NCI-H748 (cell line): ENCODE measurements at regions not wholly inside any gene's neighbourhood (a gene's known extent, or its start where the extent isn't known, plus 50 kb on each side); places are given as distances from the start of the nearest gene placed in this dataset.
A peak's percentile ranks its signal among the peaks of the same experiment; 100 is the strongest.

Source experiments
- DNase-seq: peaks from one replicate; lab custom pipeline; 2025; ENCODE audit not compliant: unreplicated experiment; lab: John Stamatoyannopoulos, UW

DNA sequence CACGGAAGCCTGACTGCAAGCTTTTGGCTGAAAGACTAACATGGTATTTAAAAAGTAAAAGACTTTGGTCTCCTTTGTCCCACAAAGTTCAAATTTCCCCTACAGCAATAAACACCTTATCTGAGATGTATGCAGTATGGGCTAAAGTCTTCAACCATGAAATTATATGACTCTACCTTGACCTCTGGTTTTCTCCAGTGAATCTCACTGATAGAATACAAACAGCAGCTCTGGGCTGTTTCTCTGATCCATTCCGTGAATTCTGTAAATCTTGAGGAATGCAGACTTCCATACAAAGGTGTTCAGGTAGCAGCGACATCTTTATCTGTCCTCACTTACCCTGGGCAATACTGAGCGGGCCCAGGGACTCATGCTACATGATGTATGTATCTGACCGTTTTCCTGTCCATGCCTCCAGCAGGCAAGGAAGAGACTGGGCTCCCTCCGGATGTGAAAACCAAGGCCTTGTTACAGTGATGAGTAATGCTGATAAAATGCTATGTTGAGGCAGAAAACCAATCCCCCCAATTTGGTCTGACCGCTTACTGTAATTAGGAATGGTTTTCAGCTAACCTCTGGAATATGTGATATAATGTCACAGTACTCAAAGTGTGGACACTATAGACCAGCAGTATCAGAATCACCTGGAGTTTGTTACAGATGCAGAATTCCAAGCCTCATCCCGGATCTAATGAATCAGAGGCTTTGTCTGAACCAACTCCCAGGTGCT is 589.8 kb downstream of the HS3ST4 start:
- DNase-seq, result no peak

DNA sequence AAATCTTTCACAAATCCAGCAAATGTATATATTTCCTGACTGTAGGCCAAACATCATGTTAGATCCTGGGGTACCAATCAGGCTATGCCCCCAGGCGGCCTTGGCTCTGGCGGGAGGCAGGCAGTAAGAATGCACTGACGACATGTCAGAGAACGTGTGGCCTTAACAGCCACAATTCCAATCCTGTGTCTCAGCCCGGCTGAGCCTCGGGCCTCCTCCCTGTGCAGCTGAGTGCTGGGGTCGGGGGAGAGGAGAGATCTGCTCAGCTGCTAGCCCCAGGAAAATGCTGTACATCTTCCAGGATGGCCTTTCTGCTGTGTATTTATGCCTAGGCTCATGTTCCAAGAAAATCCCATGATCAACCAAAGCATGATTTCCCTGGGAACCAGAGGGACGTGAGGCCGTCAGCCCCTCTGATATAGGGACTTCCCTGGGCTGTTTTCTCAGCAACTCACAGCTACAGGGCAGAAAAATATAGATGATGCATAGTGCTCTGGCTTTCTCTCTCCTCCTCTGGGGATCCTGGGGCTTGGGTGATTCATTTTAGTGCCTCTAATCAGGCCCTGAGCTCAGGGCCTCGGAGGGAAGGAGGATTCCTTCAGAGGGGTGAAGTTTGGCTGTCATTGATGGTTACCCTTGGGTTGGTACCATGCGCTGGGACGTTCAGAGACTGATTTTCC is 604.0 kb downstream of the HS3ST4 start:
- DNase-seq, result no peak

DNA sequence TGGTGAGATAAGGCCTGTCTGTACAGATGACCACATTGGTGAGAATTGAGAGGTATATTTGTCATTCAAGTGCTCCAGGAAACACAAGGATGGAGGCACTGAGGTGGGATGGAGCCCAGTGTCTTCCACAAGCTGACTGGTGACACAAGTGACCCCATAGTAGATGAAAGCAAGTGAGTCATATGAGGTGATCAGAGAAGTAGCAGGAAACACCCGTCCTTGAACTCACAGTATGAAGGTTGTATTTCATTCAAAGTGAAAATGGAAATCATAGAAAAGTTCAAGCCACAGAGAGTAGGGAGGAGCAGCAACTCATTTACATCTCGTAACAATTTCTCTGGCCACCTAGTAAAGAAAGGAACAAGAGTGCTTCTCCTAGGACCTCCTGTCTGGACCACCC is 609.8 kb downstream of the HS3ST4 start:
- no peak for DNase-seq

DNA sequence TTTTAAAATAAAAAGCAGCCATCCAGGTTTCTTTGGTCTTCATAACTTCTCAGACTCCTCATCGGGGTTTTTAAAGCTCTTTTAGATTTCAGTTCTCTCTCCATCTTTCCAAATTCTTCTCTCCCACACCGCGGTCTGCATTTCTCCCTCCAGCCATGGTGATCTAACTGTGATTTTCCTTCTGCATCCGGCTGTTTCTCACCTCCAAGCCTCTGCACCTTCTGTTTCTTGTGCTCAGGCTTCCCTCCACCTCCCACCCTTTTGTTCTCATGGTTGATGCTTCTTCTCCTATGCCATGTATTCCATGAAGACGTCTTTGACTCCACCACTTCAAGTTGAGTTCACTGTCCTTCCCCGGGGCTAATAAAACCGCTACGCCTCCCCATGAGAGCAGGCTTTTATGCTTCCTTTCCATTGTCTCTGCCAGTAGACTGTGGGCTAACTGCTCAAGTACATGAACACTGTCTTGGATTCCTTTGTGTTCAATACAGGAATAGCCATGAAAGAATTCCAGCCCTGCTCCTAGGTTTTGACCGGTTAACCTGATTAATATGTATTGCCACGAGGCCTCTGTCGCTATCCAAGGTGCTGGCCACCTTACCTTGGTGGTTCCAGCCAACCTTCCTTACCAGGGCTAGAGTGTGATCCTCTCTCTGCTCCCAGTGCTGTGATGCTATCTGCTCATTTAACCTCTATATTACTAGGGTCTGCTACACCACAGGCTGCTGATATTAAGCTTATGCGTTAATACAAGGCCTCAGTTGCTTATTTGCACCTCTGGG is 625.1 kb downstream of the HS3ST4 start:
- no peak for DNase-seq

DNA sequence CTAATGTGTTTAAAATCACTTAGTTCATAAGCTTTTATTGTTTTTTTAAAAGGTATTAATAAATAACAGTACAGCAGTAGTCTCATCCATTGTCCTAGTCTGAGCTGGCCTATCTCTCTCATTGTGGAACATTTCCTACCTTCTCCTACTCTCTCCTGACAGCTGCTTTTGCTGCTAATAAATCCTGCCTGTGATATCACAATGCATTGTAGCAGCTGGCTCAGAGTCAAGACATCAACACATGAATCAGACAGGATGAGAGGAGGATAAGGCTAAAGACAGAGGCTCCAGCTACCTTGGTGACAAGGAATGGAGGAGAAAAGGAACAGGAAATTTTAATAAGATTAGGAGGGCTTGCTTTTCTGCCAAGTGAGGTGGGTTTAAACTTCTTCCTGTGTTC is 626.1 kb downstream of the HS3ST4 start:
- peak; percentile 12 for DNase-seq

DNA sequence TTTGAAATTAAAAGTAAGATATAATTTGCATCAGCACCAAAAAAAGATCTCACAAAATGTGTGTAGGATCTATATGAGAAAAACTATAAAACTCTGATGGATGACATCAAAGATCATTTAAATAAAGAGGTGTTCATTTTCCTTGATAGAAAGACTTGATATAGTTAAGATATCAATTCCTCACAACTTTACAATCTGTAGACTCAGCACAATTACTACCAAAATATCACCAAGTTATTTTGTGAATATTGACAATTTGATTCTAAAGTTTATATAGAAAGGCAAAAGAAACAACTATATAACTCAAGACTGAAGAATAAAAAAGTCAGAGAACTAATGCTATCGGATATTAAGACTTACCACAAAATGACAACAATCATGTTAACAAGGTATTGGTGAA is 638.9 kb downstream of the HS3ST4 start:
- DNase-seq, result no peak

DNA sequence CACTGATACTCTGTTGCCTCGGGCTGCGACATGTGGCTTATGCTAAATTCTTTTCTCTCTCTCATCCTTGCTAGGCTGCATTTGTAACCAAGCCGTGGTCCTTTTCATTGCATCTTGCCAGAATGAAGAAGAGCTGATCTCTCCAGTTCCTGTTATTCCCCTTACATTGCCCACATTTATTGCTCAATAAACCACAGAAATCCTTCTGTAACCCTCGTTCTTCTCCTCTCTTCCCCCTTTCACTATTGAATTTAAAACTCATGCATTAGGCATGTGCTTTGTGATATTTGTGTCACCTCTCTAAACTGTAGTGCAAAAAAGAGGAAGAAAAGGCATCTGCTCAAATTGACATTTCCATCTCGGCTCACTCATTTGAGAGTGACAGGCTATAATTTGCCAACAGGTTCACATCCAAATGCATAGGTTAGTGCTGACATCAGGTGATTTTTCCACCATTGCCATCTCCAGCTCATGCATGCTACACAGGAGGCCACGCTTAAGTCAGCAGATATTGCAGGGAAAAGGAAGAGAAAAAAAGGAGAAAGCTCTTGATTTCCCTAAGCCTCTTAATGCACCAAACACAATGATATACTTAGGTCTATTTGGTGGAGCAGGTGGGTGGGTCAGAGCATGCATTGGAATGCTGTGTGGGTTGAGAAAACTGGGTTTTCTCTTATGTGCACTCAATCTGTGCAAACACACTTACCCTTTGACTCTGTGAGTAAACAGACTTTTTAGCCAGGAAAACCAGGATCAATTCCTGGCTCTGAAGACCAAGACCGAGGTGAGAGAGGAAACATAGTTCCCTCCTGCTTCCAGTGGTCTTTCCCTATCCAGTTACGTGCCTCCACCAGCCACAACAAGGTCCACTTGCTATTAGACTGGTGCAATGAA is 642.7 kb downstream of the HS3ST4 start:
- no peak for DNase-seq

DNA sequence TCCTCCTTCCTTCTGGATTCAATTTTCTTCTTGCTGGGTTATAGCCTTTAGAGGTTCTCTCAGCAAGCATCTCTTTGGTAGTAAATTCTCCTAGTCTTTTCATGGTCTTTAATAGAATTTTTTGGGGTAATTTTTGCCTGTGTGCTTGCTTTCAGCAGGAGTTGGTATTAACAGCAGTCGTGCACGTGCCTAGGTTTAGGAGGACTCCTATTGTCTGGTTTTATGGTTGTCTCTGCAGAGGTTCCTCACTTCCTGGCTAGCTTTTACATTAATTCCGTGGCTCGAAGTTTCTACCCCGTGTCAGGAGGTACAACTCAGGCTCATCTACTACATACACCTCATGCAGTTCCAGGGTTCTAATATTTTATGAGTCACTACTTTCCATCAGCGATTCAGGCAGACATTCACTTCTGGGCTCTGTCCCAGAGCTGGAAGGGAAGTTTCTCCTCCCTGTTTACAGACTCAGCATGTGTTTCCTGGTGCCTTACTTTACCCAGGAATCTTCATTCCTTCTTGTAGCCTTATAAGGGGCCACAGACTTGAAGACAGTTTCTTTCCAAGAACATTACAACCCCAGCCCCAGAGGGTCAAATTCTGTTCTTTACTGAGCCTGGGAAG is 643.6 kb downstream of the HS3ST4 start:
- no peak for DNase-seq

DNA sequence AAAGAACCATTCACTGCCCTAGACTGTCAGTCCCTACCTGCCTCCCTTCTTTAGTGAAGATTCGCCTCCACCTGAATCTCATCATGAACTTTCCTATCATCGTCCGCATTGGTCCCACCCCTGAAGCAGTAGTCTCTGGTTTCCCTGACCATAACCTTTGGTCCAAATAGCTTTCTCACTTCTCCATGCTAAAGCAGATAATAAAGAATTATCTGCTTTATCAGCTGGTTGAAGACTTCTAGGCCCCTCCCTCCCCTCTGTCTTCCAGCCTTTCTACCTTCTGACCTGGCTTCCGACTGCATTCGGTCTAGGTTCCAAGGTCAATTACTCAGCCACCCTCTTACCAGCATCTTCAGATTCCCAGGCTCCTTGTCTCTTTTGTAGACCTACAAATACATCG is 650.9 kb downstream of the HS3ST4 start:
- DNase-seq, result no peak

DNA sequence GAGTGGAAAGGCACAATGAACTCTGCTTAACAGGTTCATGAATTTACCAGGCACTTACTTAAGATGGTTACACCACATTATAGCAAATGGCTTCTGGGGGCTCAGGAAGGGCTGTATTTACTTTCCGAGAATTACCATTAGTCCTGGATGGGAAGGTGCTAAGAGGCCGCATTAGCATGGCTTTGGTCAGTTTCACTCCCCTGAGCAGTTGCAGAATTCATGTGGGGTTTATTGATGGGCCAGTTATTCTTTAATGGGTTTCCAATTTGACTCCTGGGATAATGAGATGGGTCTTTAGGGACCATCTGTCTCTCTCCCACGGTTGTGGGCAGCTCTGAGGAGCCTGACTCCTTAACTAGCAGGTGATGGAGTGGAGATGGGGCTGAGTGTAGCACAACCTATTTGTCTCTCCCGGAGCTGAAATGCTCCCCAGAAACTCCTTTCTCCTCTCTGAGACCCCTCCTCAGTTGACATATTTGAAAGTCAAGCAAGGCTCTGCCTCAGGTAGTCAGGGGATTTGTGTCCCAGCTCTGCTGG is 652.5 kb downstream of the HS3ST4 start:
- DNase-seq, result peak; percentile 83

DNA sequence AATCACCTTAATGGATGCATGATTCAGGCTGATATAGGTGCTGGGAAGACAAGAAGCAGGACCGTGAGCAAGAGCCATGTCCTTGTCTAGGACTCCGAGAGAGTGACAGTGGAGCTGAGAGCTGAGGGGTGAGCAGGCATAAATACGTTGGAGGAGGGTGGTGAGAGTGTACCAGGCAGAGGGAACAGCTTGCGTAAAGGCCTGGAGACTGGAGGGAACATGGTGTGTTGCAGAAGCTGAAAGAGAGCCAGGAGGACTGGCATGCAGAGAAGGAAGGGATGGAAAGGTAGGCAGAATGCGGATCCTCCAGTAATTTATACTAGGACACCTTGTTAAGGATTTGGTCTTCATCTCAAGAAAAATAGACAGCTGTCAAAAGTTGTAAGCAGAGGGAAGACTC is 653.2 kb downstream of the HS3ST4 start:
- DNase-seq, result no peak

DNA sequence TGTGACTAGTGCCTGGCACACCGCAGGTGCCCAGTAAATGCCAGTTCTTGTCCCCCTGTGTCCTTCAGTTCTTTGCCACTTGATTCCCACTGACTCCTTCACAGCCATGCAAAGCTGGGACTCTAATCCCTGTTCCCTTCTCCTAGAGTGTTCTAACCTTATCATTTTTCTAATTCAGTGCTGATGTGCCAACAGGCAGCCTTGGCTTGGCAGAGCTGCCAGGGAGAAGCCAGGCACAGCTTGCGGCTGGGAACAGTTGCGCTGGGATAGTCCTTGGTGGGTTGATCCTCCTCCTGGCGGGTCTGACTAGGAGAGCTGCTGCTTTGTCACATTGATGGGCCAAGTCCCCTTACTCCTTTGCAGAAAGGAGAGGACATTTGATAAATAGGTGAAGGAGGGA is 654.2 kb downstream of the HS3ST4 start:
- DNase-seq, result no peak

DNA sequence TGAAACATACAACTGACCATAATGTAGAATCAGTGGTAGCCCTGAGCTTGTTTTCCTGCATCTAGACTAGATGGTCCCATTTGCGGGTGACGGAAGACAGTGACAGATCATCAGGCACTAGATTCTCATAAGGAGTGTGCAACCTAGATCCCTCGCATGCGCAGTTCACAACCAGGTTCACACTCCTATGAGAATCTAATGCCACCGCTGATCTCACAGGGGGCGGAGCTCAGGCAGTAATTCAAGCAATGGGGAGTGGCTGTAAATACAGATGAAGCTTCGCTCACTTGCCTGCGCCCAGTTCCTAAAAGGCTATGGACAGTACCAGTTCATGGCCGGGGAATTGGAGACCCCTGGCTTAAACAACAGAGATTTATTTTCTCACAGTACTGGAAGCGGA is 656.3 kb downstream of the HS3ST4 start:
- DNase-seq, result no peak

DNA sequence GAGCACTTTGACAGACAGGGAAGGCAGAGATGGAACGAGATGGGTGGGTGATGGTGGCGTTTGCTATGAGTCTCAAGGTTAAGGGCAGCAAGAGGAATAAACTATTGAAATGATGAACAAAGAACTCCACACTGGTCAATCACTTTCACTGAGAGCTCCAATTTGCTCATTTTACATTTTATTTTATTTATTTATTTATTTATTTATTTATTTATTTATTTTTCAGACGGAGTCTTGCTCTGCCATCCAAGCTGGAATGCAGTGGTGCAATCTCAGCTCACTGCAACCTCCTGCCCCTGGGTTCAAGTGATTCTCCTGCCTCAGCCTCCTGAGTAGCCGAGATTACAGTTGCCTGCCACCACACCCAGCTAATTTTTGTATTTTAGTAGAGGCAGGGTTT is 669.1 kb downstream of the HS3ST4 start:
- DNase-seq, result no peak

DNA sequence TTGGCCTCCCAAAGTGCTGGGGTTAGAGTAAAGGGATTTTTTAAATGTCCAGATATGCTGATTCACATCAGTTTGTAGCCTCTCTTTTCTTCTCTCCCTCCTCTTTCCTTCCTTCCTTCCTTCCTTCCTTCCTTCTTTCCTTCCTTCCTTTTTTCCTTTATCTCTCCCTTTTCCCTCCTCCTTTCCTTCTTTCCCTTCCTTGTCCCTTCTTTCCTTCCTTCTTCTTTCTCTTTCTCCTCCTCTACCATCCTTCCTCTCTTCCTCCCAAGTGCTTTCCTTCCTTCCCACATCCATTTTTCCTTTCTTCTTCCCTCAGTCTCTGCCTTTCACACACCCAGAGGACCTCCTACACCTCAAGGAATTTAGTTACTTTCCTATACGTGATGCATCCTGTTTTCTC is 671.8 kb downstream of the HS3ST4 start:
- DNase-seq, result no peak

DNA sequence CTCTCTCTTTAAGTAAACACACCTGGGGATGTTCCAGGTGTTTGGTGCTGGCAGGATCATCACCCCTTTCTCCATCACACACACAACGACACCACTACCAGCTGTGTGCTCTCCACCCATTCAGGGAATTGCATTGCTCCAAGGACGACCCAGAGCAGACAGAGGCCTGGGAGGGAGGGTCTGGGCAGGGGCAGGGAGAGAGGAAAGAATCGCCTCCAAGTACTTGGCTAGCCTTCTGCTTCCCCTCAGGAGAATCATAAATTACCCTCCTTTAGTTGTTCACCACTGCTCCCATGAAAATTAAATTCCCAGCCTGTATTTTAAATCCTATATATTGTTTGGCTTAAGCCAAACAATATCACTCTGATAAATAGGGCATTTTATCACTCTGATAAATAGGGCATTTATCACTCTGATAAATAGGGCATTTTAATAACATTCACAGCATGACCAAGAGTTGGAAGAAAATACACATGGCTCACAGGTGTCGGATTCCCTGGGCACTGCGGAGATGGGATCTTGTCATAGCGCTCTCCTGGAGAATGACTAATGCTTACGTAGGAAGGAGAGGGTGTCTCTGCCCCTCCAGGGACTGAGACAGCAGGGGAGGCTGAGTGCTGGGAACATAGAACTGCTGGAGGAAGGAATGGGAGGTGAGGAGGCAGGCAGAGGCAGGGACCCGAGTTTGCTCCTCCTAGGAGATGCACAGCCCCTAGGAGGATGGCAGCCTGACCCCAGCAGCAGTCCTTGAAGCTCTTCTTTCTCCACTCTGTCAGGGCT is 673.6 kb downstream of the HS3ST4 start:
- peak; percentile 91 for DNase-seq

DNA sequence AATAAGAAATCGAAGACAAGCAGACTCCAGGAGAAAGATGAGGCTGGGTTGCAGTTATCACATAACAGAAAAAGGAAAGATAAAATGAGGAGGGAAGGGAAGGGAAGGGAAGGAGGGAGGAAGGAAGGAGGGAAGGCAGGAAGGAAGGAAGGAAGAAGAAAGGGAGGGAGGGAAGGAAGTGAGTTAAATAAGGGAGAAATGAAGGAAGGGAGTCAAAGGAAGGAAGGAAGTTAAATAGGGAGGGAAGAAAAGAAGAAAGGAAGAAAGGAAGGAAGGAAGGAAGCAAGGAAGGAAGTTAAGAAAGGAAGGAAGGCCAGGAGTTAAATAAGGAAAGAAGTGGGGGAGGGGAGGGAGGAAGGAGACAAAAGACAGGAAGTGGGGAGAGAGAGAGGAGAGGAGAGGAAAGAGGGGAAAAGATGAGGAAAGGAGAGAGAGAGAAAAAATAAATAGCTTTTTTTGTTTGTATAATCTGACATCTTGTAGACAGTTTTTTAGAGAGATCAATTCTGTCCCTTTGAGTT is 679.6 kb downstream of the HS3ST4 start:
- no peak for DNase-seq

DNA sequence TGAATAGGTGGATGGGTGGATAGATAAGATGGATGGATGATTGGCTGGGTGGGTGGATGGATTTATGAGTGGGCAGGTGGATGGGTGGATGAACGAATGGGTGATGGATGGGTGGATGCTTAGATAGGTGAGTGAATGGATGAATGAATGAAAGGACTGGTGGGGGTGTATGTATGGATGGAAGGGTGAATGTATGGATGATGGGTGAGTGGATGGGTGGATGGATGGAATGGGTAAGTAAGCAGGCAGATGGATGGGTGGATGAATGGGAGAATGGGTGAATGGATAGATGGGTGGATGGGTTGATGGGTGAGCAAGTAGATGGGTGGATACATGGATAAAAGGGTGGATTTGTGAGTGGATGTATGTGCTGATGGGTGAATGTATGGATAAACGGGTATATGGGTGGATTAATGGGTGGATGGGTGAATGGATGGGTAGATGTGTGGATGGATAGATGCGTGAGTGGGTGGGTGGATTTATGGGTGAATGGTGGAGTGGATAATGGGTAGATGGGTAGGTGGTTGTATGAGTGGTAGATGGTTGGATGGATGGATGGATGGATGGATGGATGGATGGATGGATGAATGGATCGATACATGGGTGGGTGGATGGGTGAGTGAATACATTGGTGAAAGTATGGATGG is 682.6 kb downstream of the HS3ST4 start:
- DNase-seq, result no peak

DNA sequence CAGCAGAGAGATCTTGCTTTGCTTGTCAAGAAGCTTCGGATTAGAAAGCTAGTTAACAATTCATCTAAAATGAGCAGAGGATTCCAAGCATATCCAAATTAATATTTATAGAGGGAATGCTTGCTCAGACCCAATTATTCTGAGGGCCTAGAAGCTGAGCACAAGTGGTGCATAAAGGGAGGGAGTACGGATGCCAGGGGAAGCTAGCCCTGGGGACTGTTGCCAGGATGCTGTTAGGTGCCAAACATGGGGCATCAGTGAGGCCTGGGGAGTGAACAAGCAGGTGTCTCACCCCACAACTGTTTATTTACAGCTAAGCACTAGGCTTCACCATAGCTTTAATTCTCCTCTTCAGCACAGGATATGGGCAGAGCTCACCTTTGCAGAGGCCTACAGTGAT is 684.1 kb upstream of the C16orf82 start:
- DNase-seq, result peak; percentile 33
